ENCODE measurements at regions not wholly inside any gene's neighbourhood (a gene's known extent, or its start where the extent isn't known, plus 50 kb on each side); places are given as distances from the start of the nearest gene placed in this dataset.

- no peak for DNase-seq (ENCODE audit: low spot score)
These were observed 220.1 kb downstream of the TUSC7 start for GRCh38 chr3:116929505-116930222.

- DNase-seq (ENCODE audit: low spot score): no peak
These were observed 221.2 kb downstream of the TUSC7 start for GRCh38 chr3:116930786-116931185.

GRCh38 chr3:116939091-116939490 lies 229.5 kb downstream of the TUSC7 start:
- DNase-seq (ENCODE audit: low spot score): no peak

- DNase-seq (ENCODE audit: low spot score): no peak
These were observed 230.0 kb downstream of the TUSC7 start for GRCh38 chr3:116939550-116939949.

- no peak for DNase-seq (ENCODE audit: low spot score)
These were observed 231.1 kb downstream of the TUSC7 start for GRCh38 chr3:116940719-116941118.

GRCh38 chr3:116946376-116946775 lies 236.8 kb downstream of the TUSC7 start:
- no peak for DNase-seq (ENCODE audit: low spot score)

GRCh38 chr3:116947148-116947547 lies 237.6 kb downstream of the TUSC7 start:
- DNase-seq (ENCODE audit: low spot score): no peak

GRCh38 chr3:116947809-116948208 lies 238.2 kb downstream of the TUSC7 start:
- no peak for DNase-seq (ENCODE audit: low spot score)

GRCh38 chr3:116950301-116951055 lies 240.9 kb downstream of the TUSC7 start:
- no peak for DNase-seq (ENCODE audit: low spot score)

- DNase-seq (ENCODE audit: low spot score): no peak
These were observed 242.0 kb downstream of the TUSC7 start for GRCh38 chr3:116951610-116952009.

GRCh38 chr3:116958291-116958690 lies 248.7 kb downstream of the TUSC7 start:
- no peak for DNase-seq (ENCODE audit: low spot score)

- DNase-seq (ENCODE audit: low spot score): no peak
These were observed 251.5 kb downstream of the TUSC7 start for GRCh38 chr3:116961106-116961505.

GRCh38 chr3:116963802-116964201 lies 254.2 kb downstream of the TUSC7 start:
- no peak for DNase-seq (ENCODE audit: low spot score)

GRCh38 chr3:116966649-116967048 lies 257.1 kb downstream of the TUSC7 start:
- DNase-seq (ENCODE audit: low spot score): no peak

GRCh38 chr3:116969135-116969534 lies 259.6 kb downstream of the TUSC7 start:
- DNase-seq (ENCODE audit: low spot score): no peak

- DNase-seq (ENCODE audit: low spot score): no peak
These were observed 260.1 kb downstream of the TUSC7 start for GRCh38 chr3:116969646-116970045.

- DNase-seq (ENCODE audit: low spot score): no peak
These were observed 262.0 kb downstream of the TUSC7 start for GRCh38 chr3:116971531-116971930.

GRCh38 chr3:116974702-116975101 lies 265.1 kb downstream of the TUSC7 start:
- no peak for DNase-seq (ENCODE audit: low spot score)

- DNase-seq (ENCODE audit: low spot score): no peak
These were observed 267.9 kb downstream of the TUSC7 start for GRCh38 chr3:116977441-116977840.

- no peak for DNase-seq (ENCODE audit: low spot score)
These were observed 270.5 kb downstream of the TUSC7 start for GRCh38 chr3:116980099-116980498.

- DNase-seq (ENCODE audit: low spot score): no peak
These were observed 271.5 kb downstream of the TUSC7 start for GRCh38 chr3:116981089-116981488.

GRCh38 chr3:116984301-116984700 lies 274.7 kb downstream of the TUSC7 start:
- no peak for DNase-seq (ENCODE audit: low spot score)

GRCh38 chr3:116994351-116994879 lies 284.8 kb downstream of the TUSC7 start:
- no peak for DNase-seq (ENCODE audit: low spot score)
